WTC11 (cell line): ENCODE measurements at regions not wholly inside any gene's neighbourhood (a gene's known extent, or its start where the extent isn't known, plus 50 kb on each side); places are given as distances from the start of the nearest gene placed in this dataset.
A peak's percentile ranks its signal among the peaks of the same experiment; 100 is the strongest.

ENCODE experiments used
- ATAC-seq: fragments of 200-7000 bp; cut with Tn5 transposase; 2 replicates; pipeline ENCODE4 v1.10.0; 2021; ENCODE audit warnings: mild to moderate bottlenecking, moderate library complexity
- CTCF ChIA-PET: fragments of 300-600 bp; sonication (Branson Sonifier 250); formaldehyde crosslinking; loops from one replicate; lab custom pipeline; 2021; ENCODE audit warnings: antibody characterized with exemption; lab: Charles Lee
- POLR2A ChIA-PET: fragments of 350-600 bp; sonication (Branson Sonifier 250); formaldehyde crosslinking; loops from one replicate; lab custom pipeline; 2021; ENCODE audit warnings: antibody characterized with exemption; lab: Charles Lee
- DNase-seq: peaks from one replicate; pipeline ENCODE4 v3.0.0; 2021; ENCODE audit warnings: low spot score
- H3K27ac Mint-ChIP-seq: 2 replicates; pipeline ENCODE4 v1.8.0; 2021; ENCODE audit warnings: mixed read lengths
- H3K27me3 Mint-ChIP-seq: 2 replicates; pipeline ENCODE4 v1.8.0; 2021; ENCODE audit warnings: low read depth, mild to moderate bottlenecking, moderate library complexity, mixed read lengths
- H3K36me3 Mint-ChIP-seq: 2 replicates; pipeline ENCODE4 v1.8.0; 2021; ENCODE audit warnings: mixed read lengths
- H3K4me1 Mint-ChIP-seq: 2 replicates; pipeline ENCODE4 v1.8.0; 2022; ENCODE audit warnings: mixed read lengths
- H3K4me3 Mint-ChIP-seq: 2 replicates; pipeline ENCODE4 v1.8.0; 2021; ENCODE audit warnings: mild to moderate bottlenecking, moderate library complexity, mixed read lengths
- H3K9me3 Mint-ChIP-seq: 2 replicates; pipeline ENCODE4 v1.8.0; 2021; ENCODE audit warnings: mixed read lengths
- CBFB ChIP-seq: sonication (generic); formaldehyde crosslinking; IDR thresholded peaks from 2 replicates; pipeline ENCODE4 v1.8.1; 2022; ENCODE audit warnings: mild to moderate bottlenecking, low read depth, missing genetic modification reagents
- FOXP1 ChIP-seq: sonication (generic); formaldehyde crosslinking; IDR thresholded peaks from 2 replicates; pipeline ENCODE4 v1.8.0; 2022; ENCODE audit warnings: missing genetic modification reagents, mild to moderate bottlenecking, moderate library complexity, borderline replicate concordance
- MXD4 ChIP-seq: fragments of 250-450 bp; sonication (Bioruptor Pico); IDR thresholded peaks from 2 replicates; pipeline ENCODE4 v1.8.0; 2021; ENCODE audit warnings: mild to moderate bottlenecking, moderate library complexity, borderline replicate concordance
- NFE2L1 ChIP-seq: sonication (generic); formaldehyde crosslinking; IDR thresholded peaks from 2 replicates; pipeline ENCODE4 v1.8.1; 2023; ENCODE audit warnings: missing genetic modification reagents
- NFYB ChIP-seq: sonication (generic); formaldehyde crosslinking; conservative IDR thresholded peaks from 2 replicates; pipeline ENCODE4 v1.8.0; 2022; ENCODE audit warnings: low read depth, missing genetic modification reagents
- SMAD4 ChIP-seq: sonication (generic); formaldehyde crosslinking; IDR thresholded peaks from 2 replicates; pipeline ENCODE4 v1.8.0; 2022; ENCODE audit warnings: mild to moderate bottlenecking, missing genetic modification reagents
- TCF7 ChIP-seq: sonication (generic); formaldehyde crosslinking; IDR thresholded peaks from 2 replicates; pipeline ENCODE4 v1.8.0; 2022; ENCODE audit warnings: mild to moderate bottlenecking, low read depth, missing genetic modification reagents, moderate library complexity
- ZNF219 ChIP-seq: sonication (generic); formaldehyde crosslinking; IDR thresholded peaks from 2 replicates; pipeline ENCODE4 v1.8.0; 2023; ENCODE audit warnings: missing genetic modification reagents, mild to moderate bottlenecking, borderline replicate concordance
- TF ChIP-seq, protein P1 (sequence below): sonication (generic); formaldehyde crosslinking; IDR thresholded peaks from 2 replicates; pipeline ENCODE4 v1.8.0; 2023; ENCODE audit warnings: missing genetic modification reagents, mild to moderate bottlenecking, borderline replicate concordance
- TF ChIP-seq, protein P2 (sequence below): fragments of 250-450 bp; sonication (Bioruptor Pico); conservative IDR thresholded peaks from 2 replicates; pipeline ENCODE4 v1.9.0; 2021; ENCODE audit warnings: mild to moderate bottlenecking
- TF ChIP-seq, protein P3 (sequence below): sonication (generic); formaldehyde crosslinking; IDR thresholded peaks from 2 replicates; pipeline ENCODE4 v1.8.1; 2022; ENCODE audit warnings: low read depth, mild to moderate bottlenecking, moderate library complexity, missing genetic modification reagents, borderline replicate concordance
- TF ChIP-seq, protein P4 (sequence below): sonication (generic); formaldehyde crosslinking; IDR thresholded peaks from 2 replicates; pipeline ENCODE4 v1.8.0; 2022; ENCODE audit warnings: mild to moderate bottlenecking, missing genetic modification reagents
- TF ChIP-seq, protein P5 (sequence below): fragments of 200-600 bp; IDR thresholded peaks from 2 replicates; pipeline ENCODE4 v1.8.0; 2022; ENCODE audit warnings: antibody characterized with exemption
- TF ChIP-seq, protein P6 (sequence below): sonication (generic); formaldehyde crosslinking; IDR thresholded peaks from 2 replicates; pipeline ENCODE4 v1.8.1; 2023; ENCODE audit warnings: mild to moderate bottlenecking, missing genetic modification reagents
- TF ChIP-seq, protein P7 (sequence below): sonication (generic); formaldehyde crosslinking; IDR thresholded peaks from 2 replicates; pipeline ENCODE4 v1.8.0; 2023; ENCODE audit warnings: mild to moderate bottlenecking, missing genetic modification reagents

DNA sequence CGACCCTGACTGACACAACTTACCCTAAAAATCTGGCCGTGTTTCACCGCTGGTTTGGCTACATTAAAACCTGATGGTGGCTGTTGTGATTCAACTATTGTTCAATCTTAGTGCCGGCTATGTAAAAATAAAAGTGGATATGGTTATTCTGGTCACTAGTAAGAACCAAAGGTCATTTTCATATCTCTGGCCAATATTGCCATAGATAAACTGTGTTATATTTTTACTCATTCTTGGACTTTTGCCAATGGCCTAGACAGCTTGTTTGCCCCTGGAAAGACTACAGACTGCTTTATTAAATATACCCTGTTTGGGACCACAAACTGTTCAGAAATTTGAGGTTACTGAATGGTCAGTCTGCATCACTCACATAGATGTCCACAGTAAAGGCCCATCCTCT lies 258.5 kb upstream of the KLHL1 start:
- DNase-seq = no peak
- TF ChIP-seq, protein P1, sequence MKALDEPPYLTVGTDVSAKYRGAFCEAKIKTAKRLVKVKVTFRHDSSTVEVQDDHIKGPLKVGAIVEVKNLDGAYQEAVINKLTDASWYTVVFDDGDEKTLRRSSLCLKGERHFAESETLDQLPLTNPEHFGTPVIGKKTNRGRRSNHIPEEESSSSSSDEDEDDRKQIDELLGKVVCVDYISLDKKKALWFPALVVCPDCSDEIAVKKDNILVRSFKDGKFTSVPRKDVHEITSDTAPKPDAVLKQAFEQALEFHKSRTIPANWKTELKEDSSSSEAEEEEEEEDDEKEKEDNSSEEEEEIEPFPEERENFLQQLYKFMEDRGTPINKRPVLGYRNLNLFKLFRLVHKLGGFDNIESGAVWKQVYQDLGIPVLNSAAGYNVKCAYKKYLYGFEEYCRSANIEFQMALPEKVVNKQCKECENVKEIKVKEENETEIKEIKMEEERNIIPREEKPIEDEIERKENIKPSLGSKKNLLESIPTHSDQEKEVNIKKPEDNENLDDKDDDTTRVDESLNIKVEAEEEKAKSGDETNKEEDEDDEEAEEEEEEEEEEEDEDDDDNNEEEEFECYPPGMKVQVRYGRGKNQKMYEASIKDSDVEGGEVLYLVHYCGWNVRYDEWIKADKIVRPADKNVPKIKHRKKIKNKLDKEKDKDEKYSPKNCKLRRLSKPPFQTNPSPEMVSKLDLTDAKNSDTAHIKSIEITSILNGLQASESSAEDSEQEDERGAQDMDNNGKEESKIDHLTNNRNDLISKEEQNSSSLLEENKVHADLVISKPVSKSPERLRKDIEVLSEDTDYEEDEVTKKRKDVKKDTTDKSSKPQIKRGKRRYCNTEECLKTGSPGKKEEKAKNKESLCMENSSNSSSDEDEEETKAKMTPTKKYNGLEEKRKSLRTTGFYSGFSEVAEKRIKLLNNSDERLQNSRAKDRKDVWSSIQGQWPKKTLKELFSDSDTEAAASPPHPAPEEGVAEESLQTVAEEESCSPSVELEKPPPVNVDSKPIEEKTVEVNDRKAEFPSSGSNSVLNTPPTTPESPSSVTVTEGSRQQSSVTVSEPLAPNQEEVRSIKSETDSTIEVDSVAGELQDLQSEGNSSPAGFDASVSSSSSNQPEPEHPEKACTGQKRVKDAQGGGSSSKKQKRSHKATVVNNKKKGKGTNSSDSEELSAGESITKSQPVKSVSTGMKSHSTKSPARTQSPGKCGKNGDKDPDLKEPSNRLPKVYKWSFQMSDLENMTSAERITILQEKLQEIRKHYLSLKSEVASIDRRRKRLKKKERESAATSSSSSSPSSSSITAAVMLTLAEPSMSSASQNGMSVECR (CRISPR knock-in tag) = no peak
- TF ChIP-seq, protein P2, sequence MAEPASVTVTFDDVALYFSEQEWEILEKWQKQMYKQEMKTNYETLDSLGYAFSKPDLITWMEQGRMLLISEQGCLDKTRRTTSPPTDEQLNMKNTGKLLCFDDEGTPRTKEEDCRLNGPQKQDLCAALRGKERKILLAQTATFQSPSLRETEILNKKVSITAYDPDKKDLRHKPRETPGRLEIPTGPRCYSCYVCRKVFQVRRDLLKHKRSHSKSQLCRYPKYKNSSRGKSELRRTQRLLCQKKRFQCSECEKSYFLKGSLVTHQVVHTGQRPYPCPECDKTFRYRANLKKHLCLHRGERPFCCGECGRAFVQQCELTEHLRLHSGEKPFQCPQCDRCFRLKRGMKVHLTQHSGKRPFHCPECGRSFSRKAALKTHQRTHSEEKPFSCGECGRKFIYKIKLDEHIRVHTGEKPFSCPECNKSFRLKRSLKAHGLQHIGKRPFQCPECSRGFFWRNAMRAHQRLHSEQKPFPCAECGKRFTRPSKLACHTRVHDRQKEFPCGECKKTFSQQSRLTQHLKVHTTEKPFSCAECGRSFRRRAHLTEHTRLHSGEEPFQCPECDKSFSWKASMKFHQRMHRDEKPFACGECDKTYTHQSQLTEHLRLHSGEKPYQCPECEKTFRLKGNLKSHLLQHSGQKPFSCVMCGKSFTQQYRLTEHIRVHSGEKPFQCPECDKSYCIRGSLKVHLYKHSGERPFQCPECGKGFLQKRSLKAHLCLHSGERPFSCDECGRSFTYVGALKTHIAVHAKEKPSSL (CRISPR knock-in tag) = no peak
- no peak for TF ChIP-seq NFE2L1 (CRISPR knock-in tag)
- no peak for TF ChIP-seq TCF7
- TF ChIP-seq, protein P3, sequence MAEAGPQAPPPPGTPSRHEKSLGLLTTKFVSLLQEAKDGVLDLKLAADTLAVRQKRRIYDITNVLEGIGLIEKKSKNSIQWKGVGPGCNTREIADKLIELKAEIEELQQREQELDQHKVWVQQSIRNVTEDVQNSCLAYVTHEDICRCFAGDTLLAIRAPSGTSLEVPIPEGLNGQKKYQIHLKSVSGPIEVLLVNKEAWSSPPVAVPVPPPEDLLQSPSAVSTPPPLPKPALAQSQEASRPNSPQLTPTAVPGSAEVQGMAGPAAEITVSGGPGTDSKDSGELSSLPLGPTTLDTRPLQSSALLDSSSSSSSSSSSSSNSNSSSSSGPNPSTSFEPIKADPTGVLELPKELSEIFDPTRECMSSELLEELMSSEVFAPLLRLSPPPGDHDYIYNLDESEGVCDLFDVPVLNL (CRISPR knock-in tag) = no peak
- TF ChIP-seq, protein P4, sequence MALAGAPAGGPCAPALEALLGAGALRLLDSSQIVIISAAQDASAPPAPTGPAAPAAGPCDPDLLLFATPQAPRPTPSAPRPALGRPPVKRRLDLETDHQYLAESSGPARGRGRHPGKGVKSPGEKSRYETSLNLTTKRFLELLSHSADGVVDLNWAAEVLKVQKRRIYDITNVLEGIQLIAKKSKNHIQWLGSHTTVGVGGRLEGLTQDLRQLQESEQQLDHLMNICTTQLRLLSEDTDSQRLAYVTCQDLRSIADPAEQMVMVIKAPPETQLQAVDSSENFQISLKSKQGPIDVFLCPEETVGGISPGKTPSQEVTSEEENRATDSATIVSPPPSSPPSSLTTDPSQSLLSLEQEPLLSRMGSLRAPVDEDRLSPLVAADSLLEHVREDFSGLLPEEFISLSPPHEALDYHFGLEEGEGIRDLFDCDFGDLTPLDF (CRISPR knock-in tag) = no peak
- TF ChIP-seq ZNF219 (CRISPR knock-in tag) = no peak
- TF ChIP-seq, all 79 proteins: peak for 0
- no peak overlapping the region for H3K27ac Mint-ChIP-seq
- no peaks in the 10 kb centered on the region for H3K9me3 Mint-ChIP-seq
- no peaks in the 10 kb centered on the region for H3K27me3 Mint-ChIP-seq
- no peak for ATAC-seq
- CTCF ChIA-PET = no interaction called here
- H3K36me3 Mint-ChIP-seq = no peaks in the 10 kb centered on the region
- POLR2A ChIA-PET = no interaction called here
- no peaks in the 10 kb centered on the region for H3K4me1 Mint-ChIP-seq
- H3K4me3 Mint-ChIP-seq = no peak overlapping the region

DNA sequence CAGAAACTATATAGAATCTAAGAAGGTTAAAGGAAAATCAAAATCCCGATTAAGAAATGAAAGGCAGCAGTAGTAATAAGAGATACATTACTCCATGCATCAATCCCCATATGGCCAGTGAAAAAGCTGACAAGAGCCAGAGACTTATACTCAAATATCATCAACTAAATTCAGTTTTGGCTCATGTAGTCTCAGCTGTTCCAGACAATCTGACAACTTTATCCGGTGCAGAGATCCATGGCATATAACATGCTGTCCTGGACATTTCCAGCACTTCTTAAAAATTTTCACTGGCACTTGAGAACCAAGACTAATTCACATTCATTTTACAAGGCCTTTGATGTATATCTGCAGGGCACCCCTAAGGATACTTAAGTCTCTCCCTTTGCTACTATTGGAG lies 255.7 kb upstream of the KLHL1 start:
- no peaks in the 10 kb centered on the region for H3K27me3 Mint-ChIP-seq
- H3K36me3 Mint-ChIP-seq = no peaks in the 10 kb centered on the region
- H3K4me3 Mint-ChIP-seq = no peak overlapping the region
- ATAC-seq (no peak), DNase-seq (no peak)
- no peaks in the 10 kb centered on the region for H3K9me3 Mint-ChIP-seq
- no peak overlapping the region for H3K27ac Mint-ChIP-seq
- CTCF ChIA-PET = interaction anchor here (1.3 kb wide), 1 partner anchor 24 kb away, joined by 5 read pairs; no protein-coding TSS in a partner anchor
- no peak for TF ChIP-seq SMAD4
- no peak for TF ChIP-seq CBFB (CRISPR knock-in tag)
- TF ChIP-seq FOXP1 = no peak
- no peak for TF ChIP-seq MXD4
- no peaks in the 10 kb centered on the region for H3K4me1 Mint-ChIP-seq
- POLR2A ChIA-PET = no interaction called here

DNA sequence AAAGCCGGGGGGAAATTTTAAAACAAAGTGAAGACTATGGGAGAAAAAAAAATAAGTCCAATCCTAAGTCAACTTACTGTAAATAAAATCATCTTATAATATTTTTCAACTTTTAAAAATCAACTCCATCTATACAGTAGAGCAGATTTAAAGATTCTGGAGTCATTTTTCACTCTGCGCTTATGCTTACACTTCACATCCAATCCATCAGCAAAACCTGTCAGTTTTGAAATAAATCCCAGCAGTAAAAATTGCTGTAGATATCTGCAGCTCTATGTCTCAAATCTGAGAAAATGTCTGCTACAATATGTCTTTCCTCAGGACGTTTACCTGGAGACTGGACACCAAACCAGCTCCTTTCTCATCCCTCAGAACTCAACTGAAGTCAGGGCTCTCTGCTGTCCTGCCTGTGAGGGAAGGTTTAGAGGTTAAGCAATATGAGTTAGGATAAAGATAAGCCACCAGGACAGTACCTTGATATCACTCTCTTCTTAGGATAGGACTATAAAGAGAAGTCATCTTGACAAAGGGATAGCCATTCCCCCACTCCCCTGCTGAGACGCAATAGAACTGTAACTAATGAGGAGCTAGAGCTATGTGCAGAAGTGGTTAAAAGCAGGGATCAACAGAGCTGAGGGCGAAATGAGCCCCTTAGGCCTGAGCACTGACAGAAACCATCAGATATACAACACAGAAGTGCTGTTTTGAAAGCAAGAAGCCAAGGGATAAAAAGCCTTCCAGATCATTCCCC lies 254.7 kb upstream of the KLHL1 start:
- no peaks in the 10 kb centered on the region for H3K36me3 Mint-ChIP-seq
- ATAC-seq (peak; percentile 34; the same call in 1 of the 2 replicates), DNase-seq (no peak)
- no peaks in the 10 kb centered on the region for H3K27me3 Mint-ChIP-seq
- H3K4me1 Mint-ChIP-seq = no peaks in the 10 kb centered on the region
- H3K9me3 Mint-ChIP-seq = no peaks in the 10 kb centered on the region
- no peak overlapping the region for H3K4me3 Mint-ChIP-seq
- no peak overlapping the region for H3K27ac Mint-ChIP-seq
- POLR2A ChIA-PET = no interaction called here
- CTCF ChIA-PET = no interaction called here
- TF ChIP-seq, protein P5, sequence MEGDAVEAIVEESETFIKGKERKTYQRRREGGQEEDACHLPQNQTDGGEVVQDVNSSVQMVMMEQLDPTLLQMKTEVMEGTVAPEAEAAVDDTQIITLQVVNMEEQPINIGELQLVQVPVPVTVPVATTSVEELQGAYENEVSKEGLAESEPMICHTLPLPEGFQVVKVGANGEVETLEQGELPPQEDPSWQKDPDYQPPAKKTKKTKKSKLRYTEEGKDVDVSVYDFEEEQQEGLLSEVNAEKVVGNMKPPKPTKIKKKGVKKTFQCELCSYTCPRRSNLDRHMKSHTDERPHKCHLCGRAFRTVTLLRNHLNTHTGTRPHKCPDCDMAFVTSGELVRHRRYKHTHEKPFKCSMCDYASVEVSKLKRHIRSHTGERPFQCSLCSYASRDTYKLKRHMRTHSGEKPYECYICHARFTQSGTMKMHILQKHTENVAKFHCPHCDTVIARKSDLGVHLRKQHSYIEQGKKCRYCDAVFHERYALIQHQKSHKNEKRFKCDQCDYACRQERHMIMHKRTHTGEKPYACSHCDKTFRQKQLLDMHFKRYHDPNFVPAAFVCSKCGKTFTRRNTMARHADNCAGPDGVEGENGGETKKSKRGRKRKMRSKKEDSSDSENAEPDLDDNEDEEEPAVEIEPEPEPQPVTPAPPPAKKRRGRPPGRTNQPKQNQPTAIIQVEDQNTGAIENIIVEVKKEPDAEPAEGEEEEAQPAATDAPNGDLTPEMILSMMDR = no peak
- TF ChIP-seq NFYB (CRISPR knock-in tag) = no peak
- TF ChIP-seq, protein P6, sequence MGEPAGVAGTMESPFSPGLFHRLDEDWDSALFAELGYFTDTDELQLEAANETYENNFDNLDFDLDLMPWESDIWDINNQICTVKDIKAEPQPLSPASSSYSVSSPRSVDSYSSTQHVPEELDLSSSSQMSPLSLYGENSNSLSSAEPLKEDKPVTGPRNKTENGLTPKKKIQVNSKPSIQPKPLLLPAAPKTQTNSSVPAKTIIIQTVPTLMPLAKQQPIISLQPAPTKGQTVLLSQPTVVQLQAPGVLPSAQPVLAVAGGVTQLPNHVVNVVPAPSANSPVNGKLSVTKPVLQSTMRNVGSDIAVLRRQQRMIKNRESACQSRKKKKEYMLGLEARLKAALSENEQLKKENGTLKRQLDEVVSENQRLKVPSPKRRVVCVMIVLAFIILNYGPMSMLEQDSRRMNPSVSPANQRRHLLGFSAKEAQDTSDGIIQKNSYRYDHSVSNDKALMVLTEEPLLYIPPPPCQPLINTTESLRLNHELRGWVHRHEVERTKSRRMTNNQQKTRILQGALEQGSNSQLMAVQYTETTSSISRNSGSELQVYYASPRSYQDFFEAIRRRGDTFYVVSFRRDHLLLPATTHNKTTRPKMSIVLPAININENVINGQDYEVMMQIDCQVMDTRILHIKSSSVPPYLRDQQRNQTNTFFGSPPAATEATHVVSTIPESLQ = no peak
- TF ChIP-seq, protein P7, sequence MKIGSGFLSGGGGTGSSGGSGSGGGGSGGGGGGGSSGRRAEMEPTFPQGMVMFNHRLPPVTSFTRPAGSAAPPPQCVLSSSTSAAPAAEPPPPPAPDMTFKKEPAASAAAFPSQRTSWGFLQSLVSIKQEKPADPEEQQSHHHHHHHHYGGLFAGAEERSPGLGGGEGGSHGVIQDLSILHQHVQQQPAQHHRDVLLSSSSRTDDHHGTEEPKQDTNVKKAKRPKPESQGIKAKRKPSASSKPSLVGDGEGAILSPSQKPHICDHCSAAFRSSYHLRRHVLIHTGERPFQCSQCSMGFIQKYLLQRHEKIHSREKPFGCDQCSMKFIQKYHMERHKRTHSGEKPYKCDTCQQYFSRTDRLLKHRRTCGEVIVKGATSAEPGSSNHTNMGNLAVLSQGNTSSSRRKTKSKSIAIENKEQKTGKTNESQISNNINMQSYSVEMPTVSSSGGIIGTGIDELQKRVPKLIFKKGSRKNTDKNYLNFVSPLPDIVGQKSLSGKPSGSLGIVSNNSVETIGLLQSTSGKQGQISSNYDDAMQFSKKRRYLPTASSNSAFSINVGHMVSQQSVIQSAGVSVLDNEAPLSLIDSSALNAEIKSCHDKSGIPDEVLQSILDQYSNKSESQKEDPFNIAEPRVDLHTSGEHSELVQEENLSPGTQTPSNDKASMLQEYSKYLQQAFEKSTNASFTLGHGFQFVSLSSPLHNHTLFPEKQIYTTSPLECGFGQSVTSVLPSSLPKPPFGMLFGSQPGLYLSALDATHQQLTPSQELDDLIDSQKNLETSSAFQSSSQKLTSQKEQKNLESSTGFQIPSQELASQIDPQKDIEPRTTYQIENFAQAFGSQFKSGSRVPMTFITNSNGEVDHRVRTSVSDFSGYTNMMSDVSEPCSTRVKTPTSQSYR (CRISPR knock-in tag) = no peak
